HEK293 (cell line): ENCODE measurements at regions not wholly inside any gene's neighbourhood (a gene's known extent, or its start where the extent isn't known, plus 50 kb on each side); places are given as distances from the start of the nearest gene placed in this dataset.
A peak's percentile ranks its signal among the peaks of the same experiment; 100 is the strongest.

Experiments used
- IKZF3 ChIP-seq: fragments of 450-650 bp; IDR thresholded peaks from 2 replicates; pipeline ENCODE4 v1.5.0; 2018; ENCODE audit warnings: missing biosample characterization, mild to moderate bottlenecking, missing genetic modification characterization, moderate library complexity
- KLF8 ChIP-seq: fragments of 450-650 bp; formaldehyde crosslinking; IDR thresholded peaks from 2 replicates; pipeline ENCODE4 v1.5.1; 2016; ENCODE audit warnings: missing biosample characterization, missing genetic modification characterization
- KLF9 ChIP-seq: fragments of 450-650 bp; formaldehyde crosslinking; IDR thresholded peaks from 2 replicates; pipeline ENCODE4 v1.5.1; 2016; ENCODE audit warnings: missing biosample characterization, missing genetic modification characterization, low read depth
- MEIS1 ChIP-seq: sonication (generic); formaldehyde crosslinking; IDR thresholded peaks from 2 replicates; pipeline ENCODE4 v1.8.1; 2022; ENCODE audit warnings: missing genetic modification reagents, mild to moderate bottlenecking, borderline replicate concordance
- SETDB1 ChIP-seq: IDR thresholded peaks from one replicate; pipeline ENCODE4 v1.6.1; 2017; ENCODE audit warnings: mild to moderate bottlenecking, low read length, moderate library complexity, mixed read lengths; ENCODE audit not compliant: insufficient read length
- TRIM28 ChIP-seq: IDR thresholded peaks from 2 replicates; pipeline ENCODE4 v1.6.1; 2011; ENCODE audit warnings: low read length, control low read depth, borderline replicate concordance
- ZIC2 ChIP-seq: fragments of 450-650 bp; formaldehyde crosslinking; IDR thresholded peaks from 2 replicates; pipeline ENCODE4 v1.5.1; 2016; ENCODE audit warnings: missing biosample characterization, missing genetic modification characterization
- ZNF133 ChIP-seq: fragments of 450-650 bp; formaldehyde crosslinking; IDR thresholded peaks from 2 replicates; pipeline ENCODE4 v1.5.1; 2016; ENCODE audit warnings: missing biosample characterization, missing genetic modification characterization
- ZNF175 ChIP-seq: fragments of 450-650 bp; formaldehyde crosslinking; IDR thresholded peaks from 2 replicates; pipeline ENCODE4 v1.5.1; 2016; ENCODE audit warnings: missing biosample characterization, missing genetic modification characterization
- ZNF184 ChIP-seq: fragments of 450-650 bp; IDR thresholded peaks from 2 replicates; pipeline ENCODE4 v1.5.1; 2018; ENCODE audit warnings: missing biosample characterization, mild to moderate bottlenecking, missing genetic modification characterization
- ZNF24 ChIP-seq: fragments of 450-650 bp; formaldehyde crosslinking; IDR thresholded peaks from 2 replicates; pipeline ENCODE4 v1.5.1; 2016; ENCODE audit warnings: missing biosample characterization, missing genetic modification characterization
- ZNF324 ChIP-seq: fragments of 450-650 bp; formaldehyde crosslinking; IDR thresholded peaks from 2 replicates; pipeline ENCODE4 v1.5.1; 2016; ENCODE audit warnings: missing biosample characterization, missing genetic modification characterization
- ZNF394 ChIP-seq: fragments of 450-650 bp; formaldehyde crosslinking; IDR thresholded peaks from 2 replicates; pipeline ENCODE4 v1.5.1; 2016; ENCODE audit warnings: missing biosample characterization, missing genetic modification characterization, mild to moderate bottlenecking, moderate library complexity, borderline replicate concordance
- ZNF600 ChIP-seq: fragments of 450-650 bp; formaldehyde crosslinking; IDR thresholded peaks from 2 replicates; pipeline ENCODE4 v1.5.1; 2016; ENCODE audit warnings: missing biosample characterization, missing genetic modification characterization
- ZNF629 ChIP-seq: fragments of 450-650 bp; formaldehyde crosslinking; IDR thresholded peaks from 2 replicates; pipeline ENCODE4 v1.5.1; 2017; ENCODE audit warnings: missing biosample characterization, missing genetic modification characterization
- ZNF660 ChIP-seq: fragments of 450-650 bp; IDR thresholded peaks from 2 replicates; pipeline ENCODE4 v1.5.1; 2018; ENCODE audit warnings: missing biosample characterization, mild to moderate bottlenecking, missing genetic modification characterization
- ZNF701 ChIP-seq: fragments of 450-650 bp; formaldehyde crosslinking; IDR thresholded peaks from 2 replicates; pipeline ENCODE4 v1.5.1; 2016; ENCODE audit warnings: missing biosample characterization, missing genetic modification characterization
- ZSCAN30 ChIP-seq: fragments of 450-650 bp; IDR thresholded peaks from 2 replicates; pipeline ENCODE4 v1.5.1; 2018; ENCODE audit warnings: missing biosample characterization, mild to moderate bottlenecking, missing genetic modification characterization, moderate library complexity
- TF ChIP-seq, protein P1 (sequence below): fragments of 450-650 bp; formaldehyde crosslinking; conservative IDR thresholded peaks from 2 replicates; pipeline ENCODE4 v1.5.1; 2016; ENCODE audit warnings: low read depth, missing biosample characterization, missing genetic modification characterization
- TF ChIP-seq, protein P2 (sequence below): fragments of 450-650 bp; formaldehyde crosslinking; IDR thresholded peaks from 2 replicates; pipeline ENCODE4 v1.5.1; 2016; ENCODE audit warnings: missing biosample characterization, missing genetic modification characterization
- TF ChIP-seq, protein P3 (sequence below): fragments of 450-650 bp; formaldehyde crosslinking; IDR thresholded peaks from 2 replicates; pipeline ENCODE4 v1.5.1; 2016; ENCODE audit warnings: missing biosample characterization, missing genetic modification characterization
- TF ChIP-seq, protein P4 (sequence below): fragments of 450-650 bp; formaldehyde crosslinking; IDR thresholded peaks from 2 replicates; pipeline ENCODE4 v1.5.1; 2016; ENCODE audit warnings: missing biosample characterization, missing genetic modification characterization
- TF ChIP-seq, protein P5 (sequence below): fragments of 450-650 bp; formaldehyde crosslinking; IDR thresholded peaks from 2 replicates; pipeline ENCODE4 v1.5.1; 2016; ENCODE audit warnings: missing biosample characterization, missing genetic modification characterization

DNA sequence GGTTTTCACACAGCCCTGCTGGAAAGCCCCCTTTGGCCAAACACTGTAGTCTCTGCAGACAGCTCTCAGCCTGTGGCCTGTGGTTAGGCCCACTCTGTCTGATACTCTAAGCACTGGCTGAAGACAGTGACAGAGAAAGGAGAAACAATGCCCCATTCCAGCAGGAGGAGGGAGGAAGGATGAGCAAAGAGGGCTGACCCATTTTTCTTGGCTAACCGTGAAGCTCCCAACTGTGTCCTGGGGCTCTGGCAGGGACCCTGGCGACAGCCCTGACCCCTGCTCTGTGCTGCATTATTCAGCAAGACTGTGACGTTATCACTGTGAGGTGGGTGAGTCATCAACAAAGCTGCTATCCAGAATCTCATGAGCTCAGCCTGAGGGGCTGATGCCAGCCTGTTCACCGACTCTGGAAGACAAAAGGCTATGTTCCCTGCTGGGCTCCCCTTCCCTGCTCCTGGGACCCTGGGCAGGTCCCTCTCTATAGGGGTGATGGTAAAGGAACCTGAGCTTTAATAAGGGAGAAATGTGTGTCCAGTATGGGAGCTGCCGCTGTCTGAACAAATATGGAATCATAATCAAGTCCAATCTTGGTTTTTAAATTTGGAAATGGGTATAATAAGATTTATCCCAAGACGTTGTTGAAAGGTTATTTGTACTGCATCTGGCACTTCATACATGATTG, 107.0 kb downstream of the RHOU start (continued):
- TF ChIP-seq, protein P1, sequence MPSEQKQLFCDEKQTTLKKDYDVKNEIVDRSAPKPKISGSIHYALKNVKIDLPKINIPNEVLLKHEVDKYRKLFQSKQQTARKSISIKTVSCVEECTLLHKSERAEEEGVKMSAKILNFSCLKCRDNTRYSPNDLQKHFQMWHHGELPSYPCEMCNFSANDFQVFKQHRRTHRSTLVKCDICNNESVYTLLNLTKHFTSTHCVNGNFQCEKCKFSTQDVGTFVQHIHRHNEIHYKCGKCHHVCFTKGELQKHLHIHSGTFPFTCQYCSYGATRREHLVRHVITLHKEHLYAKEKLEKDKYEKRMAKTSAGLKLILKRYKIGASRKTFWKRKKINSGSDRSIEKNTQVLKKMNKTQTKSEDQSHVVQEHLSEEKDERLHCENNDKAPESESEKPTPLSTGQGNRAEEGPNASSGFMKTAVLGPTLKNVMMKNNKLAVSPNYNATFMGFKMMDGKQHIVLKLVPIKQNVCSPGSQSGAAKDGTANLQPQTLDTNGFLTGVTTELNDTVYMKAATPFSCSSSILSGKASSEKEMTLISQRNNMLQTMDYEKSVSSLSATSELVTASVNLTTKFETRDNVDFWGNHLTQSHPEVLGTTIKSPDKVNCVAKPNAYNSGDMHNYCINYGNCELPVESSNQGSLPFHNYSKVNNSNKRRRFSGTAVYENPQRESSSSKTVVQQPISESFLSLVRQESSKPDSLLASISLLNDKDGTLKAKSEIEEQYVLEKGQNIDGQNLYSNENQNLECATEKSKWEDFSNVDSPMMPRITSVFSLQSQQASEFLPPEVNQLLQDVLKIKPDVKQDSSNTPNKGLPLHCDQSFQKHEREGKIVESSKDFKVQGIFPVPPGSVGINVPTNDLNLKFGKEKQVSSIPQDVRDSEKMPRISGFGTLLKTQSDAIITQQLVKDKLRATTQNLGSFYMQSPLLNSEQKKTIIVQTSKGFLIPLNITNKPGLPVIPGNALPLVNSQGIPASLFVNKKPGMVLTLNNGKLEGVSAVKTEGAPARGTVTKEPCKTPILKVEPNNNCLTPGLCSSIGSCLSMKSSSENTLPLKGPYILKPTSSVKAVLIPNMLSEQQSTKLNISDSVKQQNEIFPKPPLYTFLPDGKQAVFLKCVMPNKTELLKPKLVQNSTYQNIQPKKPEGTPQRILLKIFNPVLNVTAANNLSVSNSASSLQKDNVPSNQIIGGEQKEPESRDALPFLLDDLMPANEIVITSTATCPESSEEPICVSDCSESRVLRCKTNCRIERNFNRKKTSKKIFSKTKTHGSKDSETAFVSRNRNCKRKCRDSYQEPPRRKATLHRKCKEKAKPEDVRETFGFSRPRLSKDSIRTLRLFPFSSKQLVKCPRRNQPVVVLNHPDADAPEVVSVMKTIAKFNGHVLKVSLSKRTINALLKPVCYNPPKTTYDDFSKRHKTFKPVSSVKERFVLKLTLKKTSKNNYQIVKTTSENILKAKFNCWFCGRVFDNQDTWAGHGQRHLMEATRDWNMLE (tag by site-specific recombination), result peak; percentile 24; the same call in 1 of the 2 replicates
- 0 out of 2 replicates have a peak, but pooled peaks have one; percentile 23 for TF ChIP-seq IKZF3 (tag by site-specific recombination)
- peak; percentile 94 for TF ChIP-seq ZNF600 (tag by site-specific recombination)
- TF ChIP-seq, protein P2, sequence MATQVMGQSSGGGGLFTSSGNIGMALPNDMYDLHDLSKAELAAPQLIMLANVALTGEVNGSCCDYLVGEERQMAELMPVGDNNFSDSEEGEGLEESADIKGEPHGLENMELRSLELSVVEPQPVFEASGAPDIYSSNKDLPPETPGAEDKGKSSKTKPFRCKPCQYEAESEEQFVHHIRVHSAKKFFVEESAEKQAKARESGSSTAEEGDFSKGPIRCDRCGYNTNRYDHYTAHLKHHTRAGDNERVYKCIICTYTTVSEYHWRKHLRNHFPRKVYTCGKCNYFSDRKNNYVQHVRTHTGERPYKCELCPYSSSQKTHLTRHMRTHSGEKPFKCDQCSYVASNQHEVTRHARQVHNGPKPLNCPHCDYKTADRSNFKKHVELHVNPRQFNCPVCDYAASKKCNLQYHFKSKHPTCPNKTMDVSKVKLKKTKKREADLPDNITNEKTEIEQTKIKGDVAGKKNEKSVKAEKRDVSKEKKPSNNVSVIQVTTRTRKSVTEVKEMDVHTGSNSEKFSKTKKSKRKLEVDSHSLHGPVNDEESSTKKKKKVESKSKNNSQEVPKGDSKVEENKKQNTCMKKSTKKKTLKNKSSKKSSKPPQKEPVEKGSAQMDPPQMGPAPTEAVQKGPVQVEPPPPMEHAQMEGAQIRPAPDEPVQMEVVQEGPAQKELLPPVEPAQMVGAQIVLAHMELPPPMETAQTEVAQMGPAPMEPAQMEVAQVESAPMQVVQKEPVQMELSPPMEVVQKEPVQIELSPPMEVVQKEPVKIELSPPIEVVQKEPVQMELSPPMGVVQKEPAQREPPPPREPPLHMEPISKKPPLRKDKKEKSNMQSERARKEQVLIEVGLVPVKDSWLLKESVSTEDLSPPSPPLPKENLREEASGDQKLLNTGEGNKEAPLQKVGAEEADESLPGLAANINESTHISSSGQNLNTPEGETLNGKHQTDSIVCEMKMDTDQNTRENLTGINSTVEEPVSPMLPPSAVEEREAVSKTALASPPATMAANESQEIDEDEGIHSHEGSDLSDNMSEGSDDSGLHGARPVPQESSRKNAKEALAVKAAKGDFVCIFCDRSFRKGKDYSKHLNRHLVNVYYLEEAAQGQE (tag by site-specific recombination), result peak; percentile 69
- TF ChIP-seq, protein P3, sequence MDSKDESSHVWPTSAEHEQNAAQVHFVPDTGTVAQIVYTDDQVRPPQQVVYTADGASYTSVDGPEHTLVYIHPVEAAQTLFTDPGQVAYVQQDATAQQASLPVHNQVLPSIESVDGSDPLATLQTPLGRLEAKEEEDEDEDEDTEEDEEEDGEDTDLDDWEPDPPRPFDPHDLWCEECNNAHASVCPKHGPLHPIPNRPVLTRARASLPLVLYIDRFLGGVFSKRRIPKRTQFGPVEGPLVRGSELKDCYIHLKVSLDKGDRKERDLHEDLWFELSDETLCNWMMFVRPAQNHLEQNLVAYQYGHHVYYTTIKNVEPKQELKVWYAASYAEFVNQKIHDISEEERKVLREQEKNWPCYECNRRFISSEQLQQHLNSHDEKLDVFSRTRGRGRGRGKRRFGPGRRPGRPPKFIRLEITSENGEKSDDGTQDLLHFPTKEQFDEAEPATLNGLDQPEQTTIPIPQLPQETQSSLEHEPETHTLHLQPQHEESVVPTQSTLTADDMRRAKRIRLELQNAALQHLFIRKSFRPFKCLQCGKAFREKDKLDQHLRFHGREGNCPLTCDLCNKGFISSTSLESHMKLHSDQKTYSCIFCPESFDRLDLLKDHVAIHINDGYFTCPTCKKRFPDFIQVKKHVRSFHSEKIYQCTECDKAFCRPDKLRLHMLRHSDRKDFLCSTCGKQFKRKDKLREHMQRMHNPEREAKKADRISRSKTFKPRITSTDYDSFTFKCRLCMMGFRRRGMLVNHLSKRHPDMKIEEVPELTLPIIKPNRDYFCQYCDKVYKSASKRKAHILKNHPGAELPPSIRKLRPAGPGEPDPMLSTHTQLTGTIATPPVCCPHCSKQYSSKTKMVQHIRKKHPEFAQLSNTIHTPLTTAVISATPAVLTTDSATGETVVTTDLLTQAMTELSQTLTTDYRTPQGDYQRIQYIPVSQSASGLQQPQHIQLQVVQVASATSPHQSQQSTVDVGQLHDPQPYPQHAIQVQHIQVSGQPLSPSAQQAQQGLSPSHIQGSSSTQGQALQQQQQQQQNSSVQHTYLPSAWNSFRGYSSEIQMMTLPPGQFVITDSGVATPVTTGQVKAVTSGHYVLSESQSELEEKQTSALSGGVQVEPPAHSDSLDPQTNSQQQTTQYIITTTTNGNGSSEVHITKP (tag by site-specific recombination), result peak; percentile 94
- TF ChIP-seq ZNF133 (tag by site-specific recombination), result no peak
- peak; percentile 5 for TF ChIP-seq SETDB1
- TF ChIP-seq ZSCAN30 (tag by site-specific recombination), result no peak
- TF ChIP-seq, protein P4, sequence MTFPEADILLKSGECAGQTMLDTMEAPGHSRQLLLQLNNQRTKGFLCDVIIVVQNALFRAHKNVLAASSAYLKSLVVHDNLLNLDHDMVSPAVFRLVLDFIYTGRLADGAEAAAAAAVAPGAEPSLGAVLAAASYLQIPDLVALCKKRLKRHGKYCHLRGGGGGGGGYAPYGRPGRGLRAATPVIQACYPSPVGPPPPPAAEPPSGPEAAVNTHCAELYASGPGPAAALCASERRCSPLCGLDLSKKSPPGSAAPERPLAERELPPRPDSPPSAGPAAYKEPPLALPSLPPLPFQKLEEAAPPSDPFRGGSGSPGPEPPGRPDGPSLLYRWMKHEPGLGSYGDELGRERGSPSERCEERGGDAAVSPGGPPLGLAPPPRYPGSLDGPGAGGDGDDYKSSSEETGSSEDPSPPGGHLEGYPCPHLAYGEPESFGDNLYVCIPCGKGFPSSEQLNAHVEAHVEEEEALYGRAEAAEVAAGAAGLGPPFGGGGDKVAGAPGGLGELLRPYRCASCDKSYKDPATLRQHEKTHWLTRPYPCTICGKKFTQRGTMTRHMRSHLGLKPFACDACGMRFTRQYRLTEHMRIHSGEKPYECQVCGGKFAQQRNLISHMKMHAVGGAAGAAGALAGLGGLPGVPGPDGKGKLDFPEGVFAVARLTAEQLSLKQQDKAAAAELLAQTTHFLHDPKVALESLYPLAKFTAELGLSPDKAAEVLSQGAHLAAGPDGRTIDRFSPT (tag by site-specific recombination), result peak; percentile 95
- 0 out of 2 replicates have a peak, but pooled peaks have one; percentile 53 for TF ChIP-seq ZNF324
- peak; percentile 81; the same call in 1 of the 2 replicates for TF ChIP-seq ZNF701
- no peak for TF ChIP-seq MEIS1 (CRISPR knock-in tag)
- no peak for TF ChIP-seq ZNF24 (tag by site-specific recombination)
- TF ChIP-seq TRIM28, result no peak
- TF ChIP-seq ZIC2 (tag by site-specific recombination), result peak; percentile 86
- no peak for TF ChIP-seq ZNF175 (tag by site-specific recombination)
- TF ChIP-seq ZNF660 (tag by site-specific recombination), result peak; percentile 93
- TF ChIP-seq KLF9 (tag by site-specific recombination), result no peak
- peak; percentile 93 for TF ChIP-seq ZNF184 (tag by site-specific recombination)
- TF ChIP-seq ZNF629 (tag by site-specific recombination), result peak; percentile 97
- TF ChIP-seq KLF8 (tag by site-specific recombination), result 0 out of 2 replicates have a peak, but pooled peaks have one; percentile 22
- TF ChIP-seq, protein P5, sequence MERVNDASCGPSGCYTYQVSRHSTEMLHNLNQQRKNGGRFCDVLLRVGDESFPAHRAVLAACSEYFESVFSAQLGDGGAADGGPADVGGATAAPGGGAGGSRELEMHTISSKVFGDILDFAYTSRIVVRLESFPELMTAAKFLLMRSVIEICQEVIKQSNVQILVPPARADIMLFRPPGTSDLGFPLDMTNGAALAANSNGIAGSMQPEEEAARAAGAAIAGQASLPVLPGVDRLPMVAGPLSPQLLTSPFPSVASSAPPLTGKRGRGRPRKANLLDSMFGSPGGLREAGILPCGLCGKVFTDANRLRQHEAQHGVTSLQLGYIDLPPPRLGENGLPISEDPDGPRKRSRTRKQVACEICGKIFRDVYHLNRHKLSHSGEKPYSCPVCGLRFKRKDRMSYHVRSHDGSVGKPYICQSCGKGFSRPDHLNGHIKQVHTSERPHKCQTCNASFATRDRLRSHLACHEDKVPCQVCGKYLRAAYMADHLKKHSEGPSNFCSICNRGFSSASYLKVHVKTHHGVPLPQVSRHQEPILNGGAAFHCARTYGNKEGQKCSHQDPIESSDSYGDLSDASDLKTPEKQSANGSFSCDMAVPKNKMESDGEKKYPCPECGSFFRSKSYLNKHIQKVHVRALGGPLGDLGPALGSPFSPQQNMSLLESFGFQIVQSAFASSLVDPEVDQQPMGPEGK (tag by site-specific recombination), result peak; percentile 38; the same call in 1 of the 2 replicates
- TF ChIP-seq ZNF394 (tag by site-specific recombination), result peak; percentile 63; the same call in 1 of the 2 replicates
